LoVo (cell line): ENCODE measurements at regions not wholly inside any gene's neighbourhood (a gene's known extent, or its start where the extent isn't known, plus 50 kb on each side); places are given as distances from the start of the nearest gene placed in this dataset.

Experiments used
- DNase-seq: peaks from one replicate; pipeline ENCODE4 v3.0.0-alpha.2; 2016; ENCODE audit warnings: low spot score

DNA sequence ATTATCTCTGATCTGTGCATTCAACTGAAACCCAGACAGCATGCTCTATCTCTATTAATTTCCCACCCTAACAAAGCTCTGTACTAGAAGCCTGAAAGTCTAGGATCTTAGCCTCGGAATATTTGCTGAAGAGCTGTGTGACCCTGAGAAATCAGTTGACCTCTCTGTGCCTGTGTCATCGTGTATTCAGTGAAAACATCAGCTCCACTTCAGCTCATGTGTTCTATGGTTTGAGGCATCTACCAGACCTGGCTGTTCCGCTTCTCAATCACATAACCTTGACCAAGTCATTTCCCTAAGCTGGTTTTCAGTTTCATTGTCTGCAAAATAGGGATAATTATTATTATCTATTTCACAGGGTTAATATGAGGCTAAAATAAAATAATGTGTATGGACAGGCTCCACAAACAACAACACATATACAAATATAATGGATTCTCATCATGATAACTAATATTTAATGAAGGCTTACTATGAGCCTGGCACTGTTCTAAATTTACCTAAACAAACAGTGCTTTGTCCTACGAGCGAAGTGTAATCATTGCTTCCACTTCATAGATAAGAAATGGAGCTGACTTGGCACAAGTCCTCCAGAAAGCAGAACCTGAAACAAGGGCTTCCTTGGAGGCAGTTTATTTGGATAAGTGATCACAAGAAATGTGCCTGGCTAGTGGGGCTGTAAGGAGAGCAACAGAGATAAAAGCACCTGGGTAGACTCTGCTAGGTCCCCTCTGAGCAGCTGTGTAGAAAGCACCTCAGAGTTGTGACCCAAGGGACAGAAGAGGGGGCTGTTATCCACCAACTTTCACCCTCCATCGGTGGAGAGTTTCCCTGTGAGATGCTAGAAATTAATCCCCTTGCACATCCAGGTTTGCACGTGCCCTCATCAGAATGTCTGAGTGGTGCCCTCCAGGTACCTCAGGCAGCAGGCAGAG, 356.9 kb downstream of the RAB28 start:
- no peak for DNase-seq

- no peak for DNase-seq
Measured at GRCh38 chr4:13118633-13119032, 365.5 kb downstream of the RAB28 start.

GRCh38 chr4:13117185-13117584, 367.0 kb downstream of the RAB28 start:
- DNase-seq, result no peak

- no peak for DNase-seq
Measured at GRCh38 chr4:13112030-13112429, 372.1 kb downstream of the RAB28 start.

GRCh38 chr4:13109536-13109935, 374.6 kb downstream of the RAB28 start:
- DNase-seq, result no peak

- DNase-seq, result no peak
Measured at GRCh38 chr4:13108096-13108495, 376.0 kb downstream of the RAB28 start.

- DNase-seq, result no peak
Measured at GRCh38 chr4:13103382-13104015, 380.6 kb downstream of the RAB28 start.

DNA sequence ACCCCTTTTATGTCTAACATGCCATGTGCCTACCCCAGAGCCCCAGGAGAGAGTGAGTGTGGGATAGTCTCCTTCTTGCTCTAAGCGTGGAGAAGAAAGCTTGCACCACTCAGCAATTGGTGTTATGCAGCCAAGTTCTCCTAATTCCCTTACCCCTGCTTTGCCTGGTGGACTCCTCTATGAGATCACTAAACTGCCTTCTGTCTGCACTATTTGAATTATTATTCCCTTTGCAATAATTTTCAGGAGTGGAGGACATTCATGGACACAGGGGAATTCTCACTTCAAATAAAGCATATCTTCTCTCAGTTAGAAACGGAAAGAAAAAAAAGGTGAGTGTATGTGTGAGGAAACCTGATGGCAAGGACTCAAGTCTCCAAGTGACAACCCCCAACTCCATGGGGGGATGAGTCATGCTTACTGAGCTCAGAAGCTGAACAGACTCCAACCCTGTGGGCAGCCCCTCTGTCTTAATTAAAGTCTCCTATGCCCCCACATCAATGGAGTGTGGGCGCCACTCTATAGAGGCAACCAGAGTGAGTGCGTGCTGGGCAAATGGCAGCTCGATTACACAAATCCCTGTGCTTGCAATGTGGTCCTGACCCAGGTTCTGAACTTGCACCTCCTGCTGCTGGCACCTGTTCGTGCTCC, 381.9 kb downstream of the RAB28 start:
- no peak for DNase-seq

GRCh38 chr4:13097971-13098370, 386.2 kb downstream of the RAB28 start:
- DNase-seq, result no peak

- no peak for DNase-seq
Measured at GRCh38 chr4:13095722-13096121, 388.4 kb downstream of the RAB28 start.

DNA sequence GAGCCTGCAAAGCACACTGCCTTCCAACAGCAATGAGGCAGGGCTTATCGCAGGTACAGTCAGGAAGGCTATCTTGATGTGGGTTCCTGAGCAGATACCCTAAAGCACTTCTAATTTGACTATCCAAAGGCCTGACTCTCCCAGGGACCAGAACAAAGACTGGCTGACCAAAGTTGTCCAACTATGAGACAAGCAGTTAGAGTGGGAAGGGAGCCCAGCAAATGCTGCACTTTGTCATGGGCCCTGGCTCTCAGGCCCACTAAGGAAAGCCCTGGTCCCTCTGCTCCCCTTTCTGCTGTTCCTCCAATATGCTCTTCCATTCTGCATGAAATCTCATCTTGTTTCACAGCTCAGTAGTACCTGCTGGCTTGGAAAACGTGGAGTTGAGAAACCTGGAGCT, 391.0 kb downstream of the RAB28 start:
- DNase-seq, result no peak

DNA sequence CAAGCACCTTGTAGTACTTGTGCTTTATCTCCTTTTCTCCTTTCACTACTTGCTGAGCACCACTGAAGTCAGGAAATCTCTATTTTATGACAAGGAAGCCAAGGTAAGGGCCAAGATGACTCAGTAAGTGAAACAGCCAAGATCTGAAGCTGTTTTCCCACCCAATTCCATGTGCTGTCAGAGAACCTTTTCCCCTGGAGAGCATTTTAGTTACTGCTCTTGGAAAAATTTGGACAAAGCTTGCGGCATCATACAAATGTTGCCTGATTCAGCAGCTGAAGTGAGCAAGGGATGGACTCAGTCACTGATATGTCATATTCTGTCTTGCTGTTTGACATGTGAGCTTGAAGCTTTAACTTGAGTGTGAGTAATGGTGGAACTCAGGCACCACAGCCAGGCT, 391.4 kb downstream of the RAB28 start:
- DNase-seq, result no peak

GRCh38 chr4:13089659-13089998, 394.5 kb downstream of the RAB28 start:
- DNase-seq, result no peak

DNA sequence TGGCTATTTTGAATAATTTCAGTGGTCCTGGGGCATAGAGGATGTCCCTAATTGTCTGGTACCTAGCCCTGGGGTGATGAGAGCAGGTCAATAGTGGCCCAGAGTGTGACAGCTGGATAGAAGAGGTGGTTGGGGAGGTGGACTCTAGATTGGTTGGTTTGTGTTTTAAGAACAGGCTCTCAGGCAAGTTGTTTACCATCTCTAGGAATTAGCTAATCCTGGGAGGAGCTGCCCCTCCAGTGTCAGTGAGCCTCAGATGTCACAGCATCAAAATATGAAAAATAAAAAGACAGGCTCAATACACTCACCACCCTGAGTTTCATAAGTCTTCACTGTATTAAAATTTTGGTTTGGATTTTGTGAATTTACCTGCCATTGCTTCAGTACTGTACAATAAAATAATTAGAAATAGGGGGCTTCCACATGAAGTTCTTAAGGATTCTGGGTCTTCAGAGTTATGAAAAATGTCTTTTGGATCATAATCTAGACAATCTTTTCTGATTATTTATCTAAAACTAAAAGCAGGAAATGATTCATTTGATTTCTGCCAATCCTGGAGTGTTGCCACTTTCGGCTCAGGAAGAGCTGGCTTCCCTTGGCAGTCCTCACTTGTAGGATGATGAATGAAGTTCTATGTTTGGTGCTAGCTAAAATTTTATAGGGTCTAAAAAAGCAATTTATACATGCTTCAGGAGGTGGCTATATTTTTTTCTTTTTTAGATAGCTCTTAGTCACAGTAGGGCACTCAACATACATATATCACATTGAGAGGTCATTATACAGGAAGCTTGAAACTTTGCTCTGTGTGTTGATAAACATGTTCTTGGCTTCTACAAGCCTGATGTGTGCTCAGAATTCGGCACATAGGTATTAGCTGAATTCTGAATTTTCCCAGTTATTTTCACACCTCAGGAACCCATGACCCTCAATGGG, 395.1 kb downstream of the RAB28 start:
- DNase-seq, result no peak

GRCh38 chr4:13087041-13087440, 397.1 kb downstream of the RAB28 start:
- no peak for DNase-seq

- DNase-seq, result no peak
Measured at GRCh38 chr4:13084210-13084609, 399.9 kb downstream of the RAB28 start.

- no peak for DNase-seq
Measured at GRCh38 chr4:13081830-13082229, 402.3 kb downstream of the RAB28 start.

GRCh38 chr4:13067077-13067476, 417.1 kb downstream of the RAB28 start:
- no peak for DNase-seq

DNA sequence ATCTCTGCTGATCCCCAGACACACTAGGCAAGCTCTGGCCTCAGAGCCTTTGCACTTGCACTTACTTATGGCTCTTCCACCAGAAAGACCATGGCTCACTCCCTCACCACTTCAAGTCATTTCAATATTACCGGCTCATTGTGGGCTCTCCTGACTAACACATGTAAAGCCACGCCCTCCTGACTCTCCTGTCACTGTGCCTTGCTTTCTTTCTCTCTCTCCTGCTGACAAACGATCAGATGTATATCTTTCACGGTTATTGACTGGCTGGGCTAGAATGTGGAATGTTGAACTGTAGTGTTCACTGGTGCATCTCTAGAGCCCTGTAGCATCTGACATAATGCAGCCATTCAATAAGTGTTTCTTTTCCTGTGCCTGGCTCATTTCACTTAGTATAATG, 425.1 kb downstream of the RAB28 start:
- no peak for DNase-seq

DNA sequence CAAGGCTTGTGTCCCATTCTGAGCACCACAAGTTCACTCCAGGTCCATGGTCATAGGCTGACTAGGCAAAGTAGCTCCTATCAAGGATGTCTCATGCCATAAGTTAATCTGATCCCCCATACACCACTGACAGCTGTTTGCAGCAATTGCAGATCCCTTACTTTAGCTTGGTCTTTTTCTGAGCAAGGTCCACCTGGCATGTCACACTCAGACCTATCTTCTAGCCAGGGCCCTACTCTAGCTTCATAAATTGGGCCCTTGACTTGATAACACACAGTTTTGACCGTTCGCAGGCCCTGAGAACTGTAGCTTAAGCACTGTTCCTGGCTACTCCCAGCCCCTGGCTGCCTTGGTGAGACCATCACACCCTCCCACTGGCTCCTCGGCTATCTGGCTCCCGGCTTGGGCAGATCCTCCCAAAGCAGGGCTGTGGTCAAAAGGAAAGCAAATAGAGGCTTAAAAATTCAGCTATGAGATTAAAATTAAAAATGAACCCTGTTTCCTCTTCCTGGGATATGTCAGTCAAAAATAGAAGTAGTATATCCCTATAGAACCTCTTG, 427.4 kb downstream of the RAB28 start:
- DNase-seq, result no peak

DNA sequence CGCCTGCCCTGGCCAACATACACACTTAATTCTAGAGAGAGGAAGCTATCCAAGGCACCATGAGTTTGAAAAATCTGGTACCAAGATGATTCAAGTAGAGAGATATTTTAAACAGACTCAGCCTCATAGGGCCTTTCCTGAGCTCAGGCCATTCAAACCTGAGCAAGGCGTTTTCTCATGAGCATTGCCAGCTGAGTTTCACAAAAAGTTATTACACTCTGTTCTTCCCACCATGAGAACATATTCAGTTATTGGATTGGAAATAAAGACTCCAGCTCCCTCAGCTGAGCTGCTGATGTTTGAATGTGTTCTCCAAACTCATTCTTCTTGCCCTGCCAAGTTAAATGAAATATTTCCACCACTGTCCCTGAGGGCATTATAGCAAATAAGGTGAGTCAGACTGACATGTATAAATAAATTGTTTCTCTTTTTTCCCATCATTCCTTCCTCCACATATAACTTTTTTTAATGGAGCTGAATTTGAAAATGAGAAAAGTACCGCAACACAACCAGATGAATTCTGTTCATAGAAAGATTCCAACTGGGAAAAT, 429.6 kb downstream of the RAB28 start:
- no peak for DNase-seq
